GM12878 (cell line): ENCODE measurements at regions not wholly inside any gene's neighbourhood (a gene's known extent, or its start where the extent isn't known, plus 50 kb on each side); places are given as distances from the start of the nearest gene placed in this dataset.

Experiments
- ATAC-seq: fragments of 200-7000 bp; cut with Tn5 transposase; 3 replicates; pipeline ENCODE4 v1.9.1; 2020; ENCODE audit warnings: mild to moderate bottlenecking, moderate library complexity
- BruUV-seq: library from RNA; stranded (reverse); fragments of 400-500 nt; replicated peaks from 2 replicates; lab custom pipeline; 2021; lab: Mats Ljungman, UMichigan
- CTCF ChIA-PET: fragments of 300-600 bp; sonication (Branson Sonifier 250); formaldehyde crosslinking; extraction: SDS; loops from one replicate; lab custom pipeline; 2021; ENCODE audit warnings: inconsistent platforms; lab: Yijun Ruan, JAX
- POLR2A ChIA-PET: fragments of 350-600 bp; formaldehyde crosslinking; extraction: SDS; loops from one replicate; lab custom pipeline; 2021; ENCODE audit warnings: inconsistent platforms; lab: Charles Lee
- RAD21 ChIA-PET: fragments of 300-600 bp; sonication (Branson Sonifier 250); formaldehyde crosslinking; loops from one replicate; lab custom pipeline; 2023; ENCODE audit warnings: antibody characterized with exemption; ENCODE audit not compliant: unreplicated experiment; lab: Charles Lee
- SMC1A ChIA-PET: fragments of 300-600 bp; sonication (Branson Sonifier 250); formaldehyde crosslinking; loops from one replicate; lab custom pipeline; 2023; ENCODE audit not compliant: unreplicated experiment, uncharacterized antibody; lab: Charles Lee
- DNase-seq: peaks from one replicate; pipeline ENCODE4 v3.0.0-alpha.2; 2011; ENCODE audit warnings: low read depth, low spot score
- FAIRE-seq: peaks from 3 replicates; lab custom pipeline; 2011; peaks lifted over from hg19 to GRCh38; lab: Jason Lieb, UNC
- H2AFZ ChIP-seq: 2 replicates; pipeline ENCODE4 v1.6.0; 2011; ENCODE audit warnings: low read depth, low read length, control low read depth; ENCODE audit not compliant: control insufficient read depth
- H3K27ac ChIP-seq: 2 replicates; pipeline ENCODE4 v1.5.1; 2011; ENCODE audit warnings: control low read depth; ENCODE audit not compliant: control insufficient read depth, insufficient read depth
- H3K27me3 ChIP-seq, 2 experiments: replicated peaks in 1 of 2; 2 replicates each; pipeline versions ENCODE4 v1.6.0 to v1.6.1; 2011; ENCODE audit warnings: low read length in 1 of 2; ENCODE audit not compliant: control insufficient read depth in 2 of 2, insufficient read depth in 2 of 2
- H3K36me3 ChIP-seq, 2 experiments: 2 replicates each; pipeline ENCODE4 v1.5.1; 2011; ENCODE audit warnings: low read length in 1 of 2; ENCODE audit not compliant: control insufficient read depth in 2 of 2, insufficient read depth in 2 of 2
- H3K4me1 ChIP-seq: 2 replicates; pipeline ENCODE4 v1.6.1; 2011; ENCODE audit warnings: mild to moderate bottlenecking, low read length, moderate library complexity, mixed read lengths; ENCODE audit not compliant: control insufficient read depth, insufficient read depth
- H3K4me2 ChIP-seq: 2 replicates; pipeline ENCODE4 v1.6.0; 2011; ENCODE audit warnings: control low read depth; ENCODE audit not compliant: control insufficient read depth, insufficient read depth
- H3K4me3 ChIP-seq: fragments of 200-600 bp; sonication (generic); 2 replicates; pipeline ENCODE4 v1.5.1; 2016
- H3K79me2 ChIP-seq: 2 replicates; pipeline ENCODE4 v1.6.0; 2011; ENCODE audit warnings: low read length; ENCODE audit not compliant: control insufficient read depth, insufficient read depth
- H3K9ac ChIP-seq: 2 replicates; pipeline ENCODE4 v1.8.0; 2011; ENCODE audit warnings: low read length, control low read depth, mixed read lengths; ENCODE audit not compliant: control insufficient read depth, insufficient read depth
- H3K9me3 ChIP-seq: replicated peaks from 3 replicates; pipeline ENCODE4 v1.5.1; 2011; ENCODE audit warnings: mild to moderate bottlenecking, low read length; ENCODE audit not compliant: control insufficient read depth, insufficient read depth
- H4K20me1 ChIP-seq: 2 replicates; pipeline ENCODE4 v1.6.0; 2011; ENCODE audit not compliant: control insufficient read depth, insufficient read depth
- CBX5 ChIP-seq: sonication (generic); IDR thresholded peaks from 2 replicates; pipeline ENCODE4 v1.6.1; 2016; ENCODE audit warnings: low read depth, moderate library complexity, mild to moderate bottlenecking, inconsistent platforms
- HDAC6 ChIP-seq: fragments of 200-600 bp; sonication (generic); IDR thresholded peaks from one replicate; pipeline ENCODE4 v1.8.0; 2017; ENCODE audit warnings: antibody characterized with exemption; ENCODE audit not compliant: unreplicated experiment
- IKZF1 ChIP-seq: fragments of 450-650 bp; conservative IDR thresholded peaks from 2 replicates; pipeline ENCODE4 v1.6.1; 2017; ENCODE audit warnings: antibody characterized with exemption, mild to moderate bottlenecking
- KDM1A ChIP-seq: fragments of 200-600 bp; sonication (generic); IDR thresholded peaks from 2 replicates; pipeline ENCODE4 v1.6.1; 2016; ENCODE audit warnings: borderline replicate concordance
- MXI1 ChIP-seq: fragments of 150-350 bp; IDR thresholded peaks from 2 replicates; pipeline ENCODE4 v1.6.1; 2011; ENCODE audit warnings: low read depth, mild to moderate bottlenecking, inconsistent platforms, low read length, improper control_type of control experiment
- RB1 ChIP-seq: fragments of 450-650 bp; formaldehyde crosslinking; IDR thresholded peaks from 2 replicates; pipeline ENCODE4 v1.6.1; 2017; ENCODE audit warnings: mild to moderate bottlenecking, borderline replicate concordance
- SPI1 ChIP-seq: IDR thresholded peaks from 2 replicates; pipeline ENCODE4 v1.6.1; 2011; ENCODE audit warnings: low read depth, mild to moderate bottlenecking, low read length, moderate library complexity, borderline replicate concordance; ENCODE audit not compliant: insufficient read depth
- SREBF2 ChIP-seq: IDR thresholded peaks from 2 replicates; pipeline ENCODE4 v1.6.1; 2012; ENCODE audit warnings: mild to moderate bottlenecking, low read length
- USF1 ChIP-seq: IDR thresholded peaks from 2 replicates; pipeline ENCODE4 v1.6.1; 2011; ENCODE audit warnings: borderline replicate concordance, low read depth, mild to moderate bottlenecking, moderate library complexity, mixed read lengths, low read length; ENCODE audit not compliant: insufficient read depth; ENCODE audit errors: extremely low read length
- ZBTB11 ChIP-seq: fragments of 450-650 bp; formaldehyde crosslinking; IDR thresholded peaks from 2 replicates; pipeline ENCODE4 v1.5.0; 2022; ENCODE audit warnings: mild to moderate bottlenecking, missing genetic modification characterization
- ZBTB33 ChIP-seq: fragments of 450-650 bp; IDR thresholded peaks from 2 replicates; pipeline ENCODE4 v1.6.1; 2017; ENCODE audit warnings: mild to moderate bottlenecking
- WGBS: methylation state at CpG from one replicate; pipeline ENCODE4 v1.1.6; 2016; ENCODE audit warnings: low lambda C conversion rate; ENCODE audit not compliant: insufficient replicate concordance, insufficient coverage; ENCODE audit errors: missing lambda C conversion rate; 5-methylcytosine and 5-hydroxymethylcytosine counted together
- in situ Hi-C: fragments of 300-500 bp; cut with MboI; formaldehyde crosslinking; loops from 9 replicates; pipeline ENCODE4 v1.14.3; 2018; ENCODE audit warnings: mixed read lengths
- intact Hi-C: fragments of 100-400 bp; cut with micrococcal nuclease; formaldehyde crosslinking; loops from one replicate; pipeline ENCODE4 v1.14.2; 2022; ENCODE audit not compliant: unreplicated experiment

- RAD21 ChIA-PET: no interaction called here
- H3K27ac ChIP-seq: no peak overlapping the region
- POLR2A ChIA-PET: no interaction called here
- H3K9me3 ChIP-seq: no peaks in the 10 kb centered on the region; the same call in 2 of the 3 replicates
- WGBS: 73% methylated on average over 18 of the region's 20 CpGs
- no peak overlapping the region for H3K4me2 ChIP-seq
- ATAC-seq: no peak
- H3K4me3 ChIP-seq: no peak overlapping the region
- in situ Hi-C loops: no loop called here
- CTCF ChIA-PET: no interaction called here
- no peak for DNase-seq
- TF ChIP-seq USF1: no peak
- no peaks in the 10 kb centered on the region for H3K36me3 ChIP-seq
- intact Hi-C loops: no loop called here
- no peaks in the 10 kb centered on the region for H3K27me3 ChIP-seq
- no peaks in the 10 kb centered on the region for H3K79me2 ChIP-seq
- H4K20me1 ChIP-seq: no peaks in the 10 kb centered on the region
- FAIRE-seq: no peak
- H3K4me1 ChIP-seq: no peaks in the 10 kb centered on the region
- H3K9ac ChIP-seq: no peak overlapping the region
- H2AFZ ChIP-seq: no peak overlapping the region
- SMC1A ChIA-PET: no interaction called here
- no TSS peak for BruUV-seq
Measured at GRCh38 chr18:78731016-78731397, 248.6 kb upstream of the SALL3 start.

GRCh38 chr18:78731398-78732032 lies 248.1 kb upstream of the SALL3 start:
- Histone ChIP-seq H2AFZ (no peak overlapping the region), H3K4me1 (no peaks in the 10 kb centered on the region), H3K9me3 (no peaks in the 10 kb centered on the region; the same call in 2 of the 3 replicates), H3K79me2 (no peaks in the 10 kb centered on the region), H3K9ac (no peak overlapping the region), H3K4me2 (no peak overlapping the region), H4K20me1 (no peaks in the 10 kb centered on the region), H3K27ac (no peak overlapping the region), H3K4me3 (no peak overlapping the region), H3K27me3 (no peaks in the 10 kb centered on the region), H3K36me3 (no peaks in the 10 kb centered on the region)
- no peak for ATAC-seq
- ChIA-PET SMC1A (no interaction called here), POLR2A (no interaction called here), RAD21 (no interaction called here), CTCF (no interaction called here)
- no TSS peak for BruUV-seq
- 43% methylated on average over 18 of the region's 18 CpGs for WGBS
- DNase-seq: no peak
- no peak for FAIRE-seq
- in situ Hi-C loops: no loop called here
- intact Hi-C loops: no loop called here
- no peak for TF ChIP-seq HDAC6
- no peak for TF ChIP-seq IKZF1
- TF ChIP-seq MXI1: no peak
- TF ChIP-seq SPI1: no peak
- TF ChIP-seq SREBF2: no peak
- TF ChIP-seq RB1: no peak
- no peak for TF ChIP-seq ZBTB11 (CRISPR knock-in tag)
- TF ChIP-seq KDM1A: no peak
- TF ChIP-seq ZBTB33: no peak
- no peak for TF ChIP-seq CBX5
